ENCODE measurements at regions not wholly inside any gene's neighbourhood (a gene's known extent, or its start where the extent isn't known, plus 50 kb on each side); places are given as distances from the start of the nearest gene placed in this dataset.

- no peak for TF ChIP-seq CTCF (IDR thresholded peaks at IDR 0.05)
- no peak overlapping the region for H2AFZ ChIP-seq (ENCODE audit: insufficient read depth, low read depth, low read length, poor library complexity, severe bottlenecking)
- H3K4me2 ChIP-seq (replicated peaks; ENCODE audit: extremely low read depth, low read length, poor library complexity, severe bottlenecking): no peak overlapping the region
- H3K36me3 ChIP-seq (replicated peaks in 1 of 2; ENCODE audit: control insufficient read depth in 1 of 2, insufficient read depth in 2 of 2, low read length in 2 of 2): no peaks in the 10 kb centered on the region
- intact Hi-C loops (cut with micrococcal nuclease): no loop called here
- no peak for DNase-seq
- no CpG with 5 or more reads among the region's 1 CpG for WGBS (ENCODE audit: insufficient coverage)
- H4K20me1 ChIP-seq (ENCODE audit: insufficient read depth, low read length): no peaks in the 10 kb centered on the region
- no peaks in the 10 kb centered on the region for H3K27me3 Mint-ChIP-seq (ENCODE audit: low read depth in 3 of 3)
- H3K4me1 Mint-ChIP-seq: no peaks in the 10 kb centered on the region
- peaks cover 0 to 4% (median 0%) of the 10 kb centered on the region in 7 donors for H3K9me3 Mint-ChIP-seq
- no peaks in the 10 kb centered on the region for H3K4me1 ChIP-seq (ENCODE audit: control insufficient read depth in 1 of 2, insufficient read depth in 2 of 2, low read length in 2 of 2)
- no peaks in the 10 kb centered on the region for H3K36me3 Mint-ChIP-seq
- H3K27me3 ChIP-seq (ENCODE audit: control insufficient read depth in 2 of 2, insufficient read depth in 2 of 2, low read length in 2 of 2): no peaks in the 10 kb centered on the region
- no peaks in the 10 kb centered on the region for H3K9me3 ChIP-seq (replicated peaks in 1 of 2; ENCODE audit: control insufficient read depth in 1 of 2, insufficient read depth in 1 of 2, low read length in 2 of 2)
- H3K27ac ChIP-seq (ENCODE audit: low read depth in 1 of 2, low read length in 2 of 2): no peak overlapping the region
- H3K79me2 ChIP-seq (ENCODE audit: insufficient read depth, low read length): no peaks in the 10 kb centered on the region
- H3K27ac Mint-ChIP-seq: no peak overlapping the region
- H3K9ac ChIP-seq (ENCODE audit: insufficient read depth, low read length, poor library complexity, severe bottlenecking): no peak overlapping the region
- no peak overlapping the region for H3K4me3 ChIP-seq (replicated peaks in 1 of 3; ENCODE audit: low read depth in 2 of 3, low read length in 3 of 3)
- H3K4me3 Mint-ChIP-seq: no peak overlapping the region
Observed at GRCh38 chr5:97834561-97834960, 651.5 kb upstream of the RIOK2 start.

- H3K4me2 ChIP-seq (replicated peaks; ENCODE audit: extremely low read depth, low read length, poor library complexity, severe bottlenecking): no peak overlapping the region
- Mint-ChIP-seq H3K4me3 (no peak overlapping the region), H3K4me1 (no peaks in the 10 kb centered on the region), H3K27ac (no peak overlapping the region), H3K36me3 (no peaks in the 10 kb centered on the region), H3K27me3 (ENCODE audit: low read depth in 3 of 3) (no peaks in the 10 kb centered on the region), H3K9me3 (peaks cover 0 to 4% (median 0%) of the 10 kb centered on the region in 7 donors)
- no peaks in the 10 kb centered on the region for H3K36me3 ChIP-seq (replicated peaks in 1 of 2; ENCODE audit: control insufficient read depth in 1 of 2, insufficient read depth in 2 of 2, low read length in 2 of 2)
- H3K9me3 ChIP-seq (replicated peaks in 1 of 2; ENCODE audit: control insufficient read depth in 1 of 2, insufficient read depth in 1 of 2, low read length in 2 of 2): no peaks in the 10 kb centered on the region
- H3K27ac ChIP-seq (ENCODE audit: low read depth in 1 of 2, low read length in 2 of 2): no peak overlapping the region
- 100% methylated on average over 1 of the region's 1 CpG for WGBS (ENCODE audit: insufficient coverage)
- TF ChIP-seq CTCF (IDR thresholded peaks at IDR 0.05): no peak
- intact Hi-C loops (cut with micrococcal nuclease): no loop called here
- no peaks in the 10 kb centered on the region for H3K27me3 ChIP-seq (ENCODE audit: control insufficient read depth in 2 of 2, insufficient read depth in 2 of 2, low read length in 2 of 2)
- H3K79me2 ChIP-seq (ENCODE audit: insufficient read depth, low read length): no peaks in the 10 kb centered on the region
- no peak for DNase-seq
- H3K4me1 ChIP-seq (ENCODE audit: control insufficient read depth in 1 of 2, insufficient read depth in 2 of 2, low read length in 2 of 2): no peaks in the 10 kb centered on the region
- no peak overlapping the region for H2AFZ ChIP-seq (ENCODE audit: insufficient read depth, low read depth, low read length, poor library complexity, severe bottlenecking)
- H3K9ac ChIP-seq (ENCODE audit: insufficient read depth, low read length, poor library complexity, severe bottlenecking): no peak overlapping the region
- no peak overlapping the region for H3K4me3 ChIP-seq (replicated peaks in 1 of 3; ENCODE audit: low read depth in 2 of 3, low read length in 3 of 3)
- no peaks in the 10 kb centered on the region for H4K20me1 ChIP-seq (ENCODE audit: insufficient read depth, low read length)
Observed at GRCh38 chr5:97835112-97835511, 652.1 kb upstream of the RIOK2 start.
